H1 (cell line): ENCODE measurements at regions not wholly inside any gene's neighbourhood (a gene's known extent, or its start where the extent isn't known, plus 50 kb on each side); places are given as distances from the start of the nearest gene placed in this dataset.
A peak's percentile ranks its signal among the peaks of the same experiment; 100 is the strongest.

Source experiments
- CTCF ChIA-PET: fragments of 300-600 bp; sonication (Branson Sonifier 250); formaldehyde crosslinking; loops from one replicate; lab custom pipeline; 2021; ENCODE audit not compliant: partially characterized antibody; lab: Charles Lee
- POLR2A ChIA-PET: fragments of 300-600 bp; sonication (Branson Sonifier 250); formaldehyde crosslinking; loops from one replicate; lab custom pipeline; 2021; ENCODE audit warnings: inconsistent platforms; ENCODE audit not compliant: partially characterized antibody; lab: Charles Lee
- DNase-seq, 2 experiments: peaks; one replicate each; pipeline versions ENCODE4 v3.0.0 to v3.0.0-alpha.2; 2010 to 2022; ENCODE audit warnings: low spot score in 2 of 2, low read depth in 1 of 2, mixed read lengths in 1 of 2
- FAIRE-seq: peaks from 2 replicates; lab custom pipeline; 2011; peaks lifted over from hg19 to GRCh38; lab: Jason Lieb, UNC
- H2AFZ ChIP-seq: 2 replicates; pipeline ENCODE4 v1.8.1; 2012; ENCODE audit warnings: low read length, inconsistent platforms
- H2AK5ac ChIP-seq: 2 replicates; pipeline ENCODE4 v1.6.1; 2013; ENCODE audit warnings: low read depth, low read length
- H2BK120ac ChIP-seq: replicated peaks from 2 replicates; pipeline ENCODE3; 2013; ENCODE audit warnings: low read depth, low read length, inconsistent platforms
- H2BK12ac ChIP-seq: 2 replicates; pipeline ENCODE4 v1.6.1; 2013; ENCODE audit warnings: low read depth, low read length
- H2BK15ac ChIP-seq: 2 replicates; pipeline ENCODE4 v1.6.1; 2013; ENCODE audit warnings: low read length
- H2BK20ac ChIP-seq: 2 replicates; pipeline ENCODE4 v1.6.1; 2013; ENCODE audit warnings: low read length
- H2BK5ac ChIP-seq: 2 replicates; pipeline ENCODE4 v1.6.1; 2013; ENCODE audit warnings: low read depth, low read length
- H3K14ac ChIP-seq: 2 replicates; pipeline ENCODE4 v1.6.1; 2013; ENCODE audit warnings: inconsistent platforms; ENCODE audit not compliant: insufficient read length
- H3K18ac ChIP-seq: 2 replicates; pipeline ENCODE4 v1.6.1; 2013; ENCODE audit warnings: low read length; ENCODE audit errors: extremely low read depth
- H3K23ac ChIP-seq: 2 replicates; pipeline ENCODE4 v1.6.1; 2013; ENCODE audit warnings: inconsistent platforms; ENCODE audit not compliant: insufficient read length
- H3K23me2 ChIP-seq: 2 replicates; pipeline ENCODE4 v1.6.1; 2013; ENCODE audit warnings: low read depth, low read length
- H3K27ac ChIP-seq: 2 replicates; pipeline ENCODE4 v1.6.1; 2011; ENCODE audit warnings: low read depth, low read length, inconsistent platforms
- H3K27me3 ChIP-seq, 4 experiments: replicated peaks in 1 of 4; 1 replicate in 1 of 4; 2 replicates in 3 of 4; pipeline versions ENCODE4 v1.6.1 to v1.8.1; 2011 to 2013; ENCODE audit warnings: low read length in 3 of 4, mild to moderate bottlenecking in 3 of 4, inconsistent platforms in 2 of 4, mixed read lengths in 2 of 4, moderate library complexity in 1 of 4; ENCODE audit not compliant: control insufficient read depth in 3 of 4, insufficient read depth in 3 of 4; ENCODE audit errors: extremely low read depth in 1 of 4
- H3K36me3 ChIP-seq, 4 experiments: 2 replicates each; pipeline versions ENCODE4 v1.6.1 to v1.8.1; 2011 to 2013; ENCODE audit warnings: mild to moderate bottlenecking in 4 of 4, low read length in 3 of 4, moderate library complexity in 2 of 4, control low read depth in 1 of 4, inconsistent platforms in 1 of 4; ENCODE audit not compliant: insufficient read depth in 4 of 4, control insufficient read depth in 2 of 4
- H3K4ac ChIP-seq: replicated peaks from 2 replicates; pipeline ENCODE3; 2013; ENCODE audit warnings: low read length, low read depth, mixed read lengths, inconsistent platforms; ENCODE audit not compliant: insufficient read length
- H3K4me1 ChIP-seq, 4 experiments: replicated peaks in 1 of 4; 1 replicate in 1 of 4; 2 replicates in 3 of 4; pipeline versions ENCODE4 v1.6.1 to v1.8.1; 2011 to 2013; ENCODE audit warnings: low read length in 3 of 4, inconsistent platforms in 2 of 4, mixed read lengths in 1 of 4; ENCODE audit not compliant: insufficient read depth in 4 of 4, control insufficient read depth in 3 of 4
- H3K4me2 ChIP-seq, 2 experiments: 2 replicates each; pipeline versions ENCODE4 v1.6.1 to v1.8.1; 2011 to 2013; ENCODE audit warnings: low read depth in 2 of 2, low read length in 2 of 2, control low read depth in 1 of 2, inconsistent platforms in 1 of 2, mild to moderate bottlenecking in 1 of 2; ENCODE audit not compliant: insufficient read depth in 1 of 2
- H3K4me3 ChIP-seq, 4 experiments: fragments of 200-600, 300-600 bp in 1 of 4; sonication (generic), shearing (Covaris generic), sonication (Bioruptor Twin) in 1 of 4; 2 replicates each; pipeline versions ENCODE4 v1.5.1 to v1.8.1; 2011 to 2016; ENCODE audit warnings: low read length in 4 of 4, low read depth in 3 of 4, control low read depth in 2 of 4, inconsistent platforms in 2 of 4, mild to moderate bottlenecking in 2 of 4, mixed read lengths in 1 of 4, moderate library complexity in 1 of 4; ENCODE audit not compliant: insufficient read depth in 2 of 4; ENCODE audit errors: extremely low read depth in 1 of 4
- H3K56ac ChIP-seq: replicated peaks from 2 replicates; pipeline ENCODE3; 2013; ENCODE audit warnings: low read depth, mild to moderate bottlenecking, mixed read lengths, low read length, inconsistent platforms; ENCODE audit not compliant: insufficient read length
- H3K79me1 ChIP-seq: 2 replicates; pipeline ENCODE4 v1.6.1; 2013; ENCODE audit warnings: low read depth, low read length, control low read depth
- H3K79me2 ChIP-seq, 2 experiments: 2 replicates each; pipeline versions ENCODE4 v1.6.1 to v1.8.1; 2012 to 2013; ENCODE audit warnings: low read length in 2 of 2, mild to moderate bottlenecking in 2 of 2, inconsistent platforms in 1 of 2; ENCODE audit not compliant: insufficient read depth in 2 of 2, control insufficient read depth in 1 of 2
- H3K9ac ChIP-seq, 4 experiments: replicated peaks in 1 of 4; 1 replicate in 1 of 4; 2 replicates in 3 of 4; pipeline versions ENCODE4 v1.6.1 to v1.8.1; 2011 to 2013; ENCODE audit warnings: low read depth in 3 of 4, low read length in 3 of 4, control low read depth in 2 of 4, mild to moderate bottlenecking in 2 of 4, moderate library complexity in 2 of 4, inconsistent platforms in 1 of 4; ENCODE audit errors: extremely low read depth in 1 of 4
- H3K9me3 ChIP-seq, 2 experiments: 2 replicates each; pipeline versions ENCODE4 v1.6.1 to v1.8.1; 2012 to 2013; ENCODE audit warnings: mild to moderate bottlenecking in 2 of 2, moderate library complexity in 2 of 2, control low read depth in 1 of 2, inconsistent platforms in 1 of 2, low read depth in 1 of 2, low read length in 1 of 2, mixed read lengths in 1 of 2; ENCODE audit not compliant: insufficient read depth in 2 of 2
- H4K20me1 ChIP-seq, 2 experiments: replicated peaks in 1 of 2; 2 replicates each; pipeline versions ENCODE3 to v1.8.1; 2011 to 2013; ENCODE audit warnings: inconsistent platforms in 2 of 2, low read length in 2 of 2, mild to moderate bottlenecking in 1 of 2; ENCODE audit not compliant: insufficient read depth in 2 of 2, control insufficient read depth in 1 of 2
- H4K5ac ChIP-seq: 2 replicates; pipeline ENCODE4 v1.6.1; 2013; ENCODE audit warnings: low read length, low read depth, mixed read lengths, inconsistent platforms; ENCODE audit not compliant: insufficient read length
- H4K8ac ChIP-seq: 2 replicates; pipeline ENCODE4 v1.8.0; 2013; ENCODE audit warnings: mild to moderate bottlenecking, moderate library complexity, low read length, inconsistent platforms; ENCODE audit not compliant: insufficient read depth; ENCODE audit errors: extremely low read depth
- H4K91ac ChIP-seq: replicated peaks from 2 replicates; pipeline ENCODE3; 2013; ENCODE audit warnings: low read length, mixed read lengths, inconsistent platforms; ENCODE audit not compliant: insufficient read length
- ASH2L ChIP-seq: fragments of 200-600, 300-600 bp; sonication (generic); IDR thresholded peaks from one replicate; pipeline ENCODE4 v1.7.1; 2017; ENCODE audit warnings: low read length
- JUND ChIP-seq: IDR thresholded peaks from 2 replicates; pipeline ENCODE4 v1.6.1; 2011; ENCODE audit warnings: mild to moderate bottlenecking, improper control_type of control experiment, low read length
- MAFK ChIP-seq: IDR thresholded peaks from 2 replicates; pipeline ENCODE4 v1.6.1; 2012; ENCODE audit warnings: low read depth, mild to moderate bottlenecking, improper control_type of control experiment, low read length
- POLR2AphosphoS5 ChIP-seq: IDR thresholded peaks from 2 replicates; pipeline ENCODE4 v1.6.1; 2011; ENCODE audit warnings: low read depth, low read length
- RBBP5 ChIP-seq: IDR thresholded peaks from 2 replicates; pipeline ENCODE4 v1.7.1; 2012; ENCODE audit warnings: low read depth, mild to moderate bottlenecking, inconsistent platforms, low read length, moderate library complexity, borderline replicate concordance
- RXRA ChIP-seq: IDR thresholded peaks from 2 replicates; pipeline ENCODE4 v1.6.1; 2011; ENCODE audit warnings: low read depth, mild to moderate bottlenecking, low read length, moderate library complexity; ENCODE audit not compliant: insufficient read depth
- SRF ChIP-seq: IDR thresholded peaks from 2 replicates; pipeline ENCODE4 v1.6.1; 2011; ENCODE audit warnings: mild to moderate bottlenecking, low read depth, low read length, moderate library complexity
- TAF7 ChIP-seq: optimal IDR thresholded peaks from 2 replicates; pipeline ENCODE3; 2011; ENCODE audit warnings: low read depth, mild to moderate bottlenecking, inconsistent platforms, low read length, moderate library complexity, borderline replicate concordance
- TCF12 ChIP-seq: IDR thresholded peaks from 2 replicates; pipeline ENCODE4 v1.6.1; 2011; ENCODE audit warnings: low read depth, mild to moderate bottlenecking, low read length
- WGBS, 2 experiments: shearing (Covaris generic) in 1 of 2; methylation state at CpG; one replicate each; pipeline versions ENCODE4 v1.1.6 to v1.1.7; 2013 to 2015; ENCODE audit warnings: low lambda C conversion rate in 2 of 2, mixed read lengths in 2 of 2, inconsistent platforms in 1 of 2, low coverage in 1 of 2, missing lambda C conversion rate in 1 of 2; ENCODE audit not compliant: insufficient replicate concordance in 2 of 2, insufficient coverage in 1 of 2, insufficient read length in 1 of 2; ENCODE audit errors: extremely low coverage in 1 of 2, missing lambda C conversion rate in 1 of 2; 5-methylcytosine and 5-hydroxymethylcytosine counted together
- TF ChIP-seq, protein P1 (sequence below): IDR thresholded peaks from 2 replicates; pipeline ENCODE4 v1.6.1; 2012; ENCODE audit warnings: inconsistent platforms

DNA sequence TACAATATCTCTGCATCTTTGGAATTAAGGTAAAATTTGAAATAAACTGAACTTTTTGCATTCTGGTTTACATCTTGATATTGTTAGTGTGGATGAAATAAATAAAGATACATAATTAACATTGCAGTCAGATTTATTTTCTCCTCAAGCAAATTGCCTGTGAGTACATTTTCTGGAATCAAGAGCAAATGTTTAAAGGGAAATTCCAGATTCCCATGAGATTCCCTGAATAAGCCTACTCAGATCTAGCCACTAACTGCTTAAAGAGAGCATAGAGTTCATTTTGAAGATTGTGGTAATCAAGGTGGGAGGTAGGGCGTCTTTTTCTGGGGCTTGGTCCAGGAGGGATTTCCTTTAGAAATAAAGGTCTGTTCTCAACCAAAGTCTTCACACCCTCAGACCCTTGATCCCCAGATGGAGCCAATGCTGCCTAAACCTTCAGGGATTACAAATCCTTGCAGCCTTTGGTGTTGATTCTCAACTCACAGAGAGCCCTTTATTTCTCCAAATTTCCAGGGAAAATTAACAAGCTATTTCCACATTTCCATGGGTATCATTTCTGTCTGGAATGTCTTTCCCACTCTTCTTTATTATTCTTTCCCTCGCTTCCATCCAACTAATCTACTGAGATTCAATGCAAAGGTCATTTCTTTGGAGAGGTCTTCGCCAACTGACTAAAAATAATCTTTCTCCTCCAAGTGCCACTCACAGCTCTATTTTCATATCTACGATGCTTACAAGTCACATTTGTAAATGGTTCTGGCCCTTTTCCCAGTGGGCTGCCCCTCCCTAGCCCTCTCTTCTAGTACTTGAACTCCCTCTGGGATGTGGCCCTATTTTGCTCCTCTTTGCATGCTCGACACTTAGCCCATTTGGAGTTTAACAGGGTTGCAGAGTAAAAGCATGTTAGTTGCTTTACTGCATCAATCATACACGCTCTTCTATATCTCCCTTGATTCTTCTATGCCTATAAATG is 79.8 kb upstream of the SPATS2L start:
- Histone ChIP-seq H3K4me2 (no peak overlapping the region), H3K79me2 (no peaks in the 10 kb centered on the region), H2AK5ac (no peak overlapping the region), H3K9ac (no peak overlapping the region), H2BK20ac (no peak overlapping the region), H4K20me1 (no peaks in the 10 kb centered on the region), H4K91ac (no peak overlapping the region), H3K79me1 (no peaks in the 10 kb centered on the region), H3K4me3 (no peak overlapping the region), H3K23ac (no peak overlapping the region), H2BK12ac (no peak overlapping the region), H2BK120ac (no peak overlapping the region)
- DNase-seq = no peak
- no peak for FAIRE-seq
- WGBS, 2 experiments = 90% methylated on average over 6 of the region's 6 CpGs; no CpG with 5 or more reads in 1 of the 2 experiments
- CTCF ChIA-PET = interaction anchor here (1.0 kb wide), 1 partner anchor 182 kb away, joined by 4 read pairs; no protein-coding TSS in a partner anchor
- TF ChIP-seq TCF12 (no peak), MAFK (no peak), JUND (no peak), TAF7 (no peak), SRF (no peak), POLR2AphosphoS5 (no peak), RXRA (no peak), RBBP5 (no peak), ASH2L (no peak)
- TF ChIP-seq, protein P1, sequence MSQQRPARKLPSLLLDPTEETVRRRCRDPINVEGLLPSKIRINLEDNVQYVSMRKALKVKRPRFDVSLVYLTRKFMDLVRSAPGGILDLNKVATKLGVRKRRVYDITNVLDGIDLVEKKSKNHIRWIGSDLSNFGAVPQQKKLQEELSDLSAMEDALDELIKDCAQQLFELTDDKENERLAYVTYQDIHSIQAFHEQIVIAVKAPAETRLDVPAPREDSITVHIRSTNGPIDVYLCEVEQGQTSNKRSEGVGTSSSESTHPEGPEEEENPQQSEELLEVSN = no peak
- TF ChIP-seq, all 59 proteins: peak for 0
- H3K27me3 ChIP-seq = no peaks in the 10 kb centered on the region
- H3K56ac ChIP-seq = no peak overlapping the region
- H2BK5ac ChIP-seq = no peak overlapping the region
- POLR2A ChIA-PET = no interaction called here
- H3K14ac ChIP-seq = no peak overlapping the region
- H2BK15ac ChIP-seq = no peak overlapping the region
- H3K4ac ChIP-seq = no peak overlapping the region
- H3K23me2 ChIP-seq = no peaks in the 10 kb centered on the region
- H3K27ac ChIP-seq = no peak overlapping the region
- H3K36me3 ChIP-seq = no peaks in the 10 kb centered on the region
- H2AFZ ChIP-seq = peak overlapping the region; percentile 34; the same call in 1 of the 2 replicates
- no peak overlapping the region for H3K18ac ChIP-seq
- no peaks in the 10 kb centered on the region; a peak in 1 of 7 replicates for H3K4me1 ChIP-seq
- no peaks in the 10 kb centered on the region for H3K9me3 ChIP-seq
- no peak overlapping the region for H4K8ac ChIP-seq
- H4K5ac ChIP-seq = no peak overlapping the region
